Ovary (tissue), 7 donors: ENCODE measurements at regions not wholly inside any gene's neighbourhood (a gene's known extent, or its start where the extent isn't known, plus 50 kb on each side); places are given as distances from the start of the nearest gene placed in this dataset.
"Not testable (repeated sequence)": the region's sequence is repeated elsewhere in the genome, so short reads cannot be mapped to it uniquely, and the experiment has no call there.

Source experiments
- DNase-seq, 5 donors: peaks; one replicate each; pipeline ENCODE4 v3.0.0-alpha.2; 2019 to 2020
- H3K27ac ChIP-seq, 2 donors: fragments of 200-600 bp; one replicate each; pipeline versions ENCODE4 v1.5.1 to v1.8.0; 2019 to 2022
- H3K27me3 ChIP-seq: fragments of 200-600 bp; one replicate; pipeline ENCODE4 v1.8.0; 2022
- H3K36me3 ChIP-seq: fragments of 200-600 bp; sonication (generic); one replicate; pipeline ENCODE4 v1.5.1; 2019
- H3K4me1 ChIP-seq: one replicate; pipeline ENCODE4 v1.8.1; 2013; ENCODE audit warnings: mild to moderate bottlenecking, moderate library complexity; ENCODE audit not compliant: insufficient read depth
- H3K4me3 ChIP-seq: fragments of 200-600 bp; sonication (generic); one replicate; pipeline ENCODE4 v1.5.1; 2017
- H3K9me3 ChIP-seq, 2 donors: fragments of 200-600 bp in 1 of 2; sonication (generic) in 1 of 2; one replicate each; pipeline versions ENCODE4 v1.5.1 to v1.8.1; 2013 to 2019; ENCODE audit warnings: mild to moderate bottlenecking in 1 of 2, moderate library complexity in 1 of 2
- CTCF ChIP-seq, 3 donors: fragments of 450-650 bp in 2 of 3; fragments of 200-600 bp in 1 of 3; IDR thresholded peaks; one replicate each; pipeline versions ENCODE4 v1.5.1 to v1.8.0; 2016 to 2022; ENCODE audit warnings: antibody characterized with exemption in 3 of 3, mild to moderate bottlenecking in 1 of 3
- EP300 ChIP-seq: sonication (generic); formaldehyde crosslinking; IDR thresholded peaks from one replicate; pipeline ENCODE4 v1.6.1; 2017; ENCODE audit warnings: antibody characterized with exemption
- POLR2A ChIP-seq: fragments of 450-650 bp; IDR thresholded peaks from one replicate; pipeline ENCODE4 v1.6.1; 2017; ENCODE audit warnings: antibody characterized with exemption, mild to moderate bottlenecking, moderate library complexity
- WGBS, 3 donors: extraction: QIAGEN DNeasy Blood & Tissue Kit in 1 of 3; methylation state at CpG; one replicate each; pipeline versions ENCODE4 v1.1.5 to v1.1.7; 2013 to 2017; 5-methylcytosine and 5-hydroxymethylcytosine counted together
- intact Hi-C, 4 donors: fragments of 100-400 bp; cut with DNase I; formaldehyde crosslinking; loops; one replicate each; pipeline versions ENCODE4 v1.11.0 to v1.15.1; 2022 to 2023
- donor health status: DM: no; HTN: no; CAD: no; lungs with moderate emphysema.
- donor health status: DM: no; HTN: no; CAD: no.
- donor health status: Bipolar disorder and iron deficiency.
- donor health status: DM: no; HTN: no; CAD: no.
- donor health status: DM: yes; HTN: yes; CAD: no.

GRCh38 chr7:119643558-119643957 is 629.4 kb upstream of the KCND2 start:
- H3K9me3 ChIP-seq, result no peaks in the 10 kb centered on the region
- TF ChIP-seq POLR2A (no peak), CTCF (IDR thresholded peaks at IDR 0.05) (no peak), EP300 (no peak)
- intact Hi-C loops, result no loop called here
- no peaks in the 10 kb centered on the region for H3K27me3 ChIP-seq
- no peaks in the 10 kb centered on the region for H3K36me3 ChIP-seq
- H3K4me3 ChIP-seq, result no peak overlapping the region
- 60 to 66% (median 62%) methylated on average over 6 of the region's 6 CpGs for WGBS, 3 donors
- no peaks in the 10 kb centered on the region for H3K4me1 ChIP-seq
- DNase-seq, result no peak
- no peak overlapping the region for H3K27ac ChIP-seq

- no peak overlapping the region for H3K4me3 ChIP-seq
- no peaks in the 10 kb centered on the region for H3K4me1 ChIP-seq
- H3K9me3 ChIP-seq, result no peaks in the 10 kb centered on the region
- H3K27ac ChIP-seq, result no peak overlapping the region
- H3K36me3 ChIP-seq, result no peaks in the 10 kb centered on the region
- WGBS, 3 donors, result 69 to 87% (median 84%) methylated on average over 1 of the region's 1 CpG
- no peak for TF ChIP-seq CTCF (IDR thresholded peaks at IDR 0.05)
- TF ChIP-seq EP300, result no peak
- TF ChIP-seq POLR2A, result no peak
- no peaks in the 10 kb centered on the region for H3K27me3 ChIP-seq
- intact Hi-C loops, result no loop called here
- no peak for DNase-seq
Observed at GRCh38 chr7:119647286-119647685, 625.7 kb upstream of the KCND2 start.

- H3K36me3 ChIP-seq, H3K27me3 ChIP-seq, intact Hi-C loops, H3K27ac ChIP-seq, H3K9me3 ChIP-seq, H3K4me3 ChIP-seq, DNase-seq, H3K4me1 ChIP-seq: not testable (repeated sequence)
- WGBS, 3 donors, result 85 to 89% (median 86%) methylated on average over 3 of the region's 3 CpGs
Observed at GRCh38 chr7:119648752-119649151, 624.2 kb upstream of the KCND2 start.

GRCh38 chr7:119660080-119660479 is 612.9 kb upstream of the KCND2 start:
- Histone ChIP-seq H3K4me3 (no peak overlapping the region), H3K9me3 (no peaks in the 10 kb centered on the region), H3K36me3 (no peaks in the 10 kb centered on the region), H3K4me1 (no peaks in the 10 kb centered on the region), H3K27me3 (no peaks in the 10 kb centered on the region), H3K27ac (no peak overlapping the region)
- no peak for DNase-seq
- intact Hi-C loops, result no loop called here
- TF ChIP-seq CTCF (IDR thresholded peaks at IDR 0.05), result no peak
- no peak for TF ChIP-seq EP300
- TF ChIP-seq POLR2A, result no peak
- 10 to 15% (median 11%) methylated on average over 2 of the region's 2 CpGs for WGBS, 3 donors

GRCh38 chr7:119664601-119665000 is 608.4 kb upstream of the KCND2 start:
- TF ChIP-seq CTCF (IDR thresholded peaks at IDR 0.05) (no peak), EP300 (no peak), POLR2A (no peak)
- intact Hi-C loops, result no loop called here
- WGBS, 3 donors, result 2 to 36% (median 15%) methylated on average over 1 of the region's 1 CpG

More at GRCh38 chr7:119664601-119665000, 608.4 kb upstream of the KCND2 start:
- Histone ChIP-seq H3K4me1 (no peaks in the 10 kb centered on the region), H3K27ac (no peak overlapping the region), H3K27me3 (no peaks in the 10 kb centered on the region), H3K9me3 (no peaks in the 10 kb centered on the region), H3K4me3 (no peak overlapping the region), H3K36me3 (no peaks in the 10 kb centered on the region)
- DNase-seq, result no peak
